Panc1 (cell line): ENCODE measurements at regions not wholly inside any gene's neighbourhood (a gene's known extent, or its start where the extent isn't known, plus 50 kb on each side); places are given as distances from the start of the nearest gene placed in this dataset.

Experiments
- ATAC-seq: fragments of 200-7000 bp; cut with Tn5 transposase; 2 replicates; pipeline ENCODE4 v1.9.1; 2020; ENCODE audit warnings: mild to moderate bottlenecking, moderate library complexity
- BruUV-seq: library from RNA; stranded (reverse); fragments of 400-500 nt; replicated peaks from 2 replicates; lab custom pipeline; 2021; lab: Mats Ljungman, UMichigan
- CTCF ChIA-PET: fragments of 300-600 bp; sonication (Branson Sonifier 250); formaldehyde crosslinking; loops from one replicate; lab custom pipeline; 2022; ENCODE audit warnings: antibody characterized with exemption; lab: Charles Lee
- POLR2A ChIA-PET: fragments of 300-600 bp; sonication (Branson Sonifier 250); formaldehyde crosslinking; loops from one replicate; lab custom pipeline; 2022; ENCODE audit warnings: antibody characterized with exemption; lab: Charles Lee
- DNase-seq: peaks from one replicate; pipeline ENCODE4 v3.0.0-alpha.2; 2010; ENCODE audit warnings: low read depth, low spot score
- H3K27ac ChIP-seq: 2 replicates; pipeline ENCODE4 v1.5.1; 2011; ENCODE audit warnings: mild to moderate bottlenecking, low read length, inconsistent platforms
- H3K27me3 ChIP-seq: fragments of 200-500 bp; sonication (Bioruptor generic); 2 replicates; pipeline ENCODE4 v1.6.0; 2014; ENCODE audit warnings: low read length, inconsistent platforms; ENCODE audit not compliant: control insufficient read depth, insufficient read depth
- H3K36me3 ChIP-seq: fragments of 200-500 bp; sonication (Bioruptor generic); 2 replicates; pipeline ENCODE4 v1.5.1; 2014; ENCODE audit warnings: inconsistent platforms, mild to moderate bottlenecking, low read length, moderate library complexity; ENCODE audit not compliant: control insufficient read depth, insufficient read depth
- H3K4me1 ChIP-seq: 2 replicates; pipeline ENCODE4 v1.5.1; 2011; ENCODE audit warnings: inconsistent platforms, mild to moderate bottlenecking, low read length, moderate library complexity; ENCODE audit not compliant: control insufficient read depth, insufficient read depth
- H3K4me3 ChIP-seq, 2 experiments: 2 replicates each; pipeline ENCODE4 v1.5.1; 2011 to 2012; ENCODE audit warnings: low read depth in 2 of 2, low read length in 2 of 2, mild to moderate bottlenecking in 2 of 2, inconsistent platforms in 1 of 2, moderate library complexity in 1 of 2
- H3K9me3 ChIP-seq: fragments of 200-500 bp; sonication (Bioruptor generic); 2 replicates; pipeline ENCODE4 v1.5.1; 2014; ENCODE audit warnings: low read depth, mild to moderate bottlenecking, inconsistent platforms, low read length, moderate library complexity; ENCODE audit not compliant: control insufficient read depth, insufficient read depth
- CTCF ChIP-seq: fragments of 450-650 bp; IDR thresholded peaks from 2 replicates; pipeline ENCODE4 v1.5.1; 2017; ENCODE audit warnings: mild to moderate bottlenecking
- POLR2AphosphoS5 ChIP-seq: IDR thresholded peaks from 2 replicates; pipeline ENCODE4 v1.6.1; 2012; ENCODE audit warnings: mild to moderate bottlenecking, low read depth, low read length, moderate library complexity
- REST ChIP-seq, 2 experiments: IDR thresholded peaks; 2 replicates each; pipeline ENCODE4 v1.6.1; 2011 to 2012; ENCODE audit warnings: low read depth in 2 of 2, control low read depth in 1 of 2, low read length in 1 of 2, mild to moderate bottlenecking in 1 of 2, moderate library complexity in 1 of 2; ENCODE audit not compliant: insufficient read depth in 1 of 2
- SIN3A ChIP-seq: IDR thresholded peaks from 2 replicates; pipeline ENCODE4 v1.6.1; 2012; ENCODE audit warnings: low read depth, mild to moderate bottlenecking, low read length, moderate library complexity, borderline replicate concordance; ENCODE audit not compliant: insufficient read depth
- TCF7L2 ChIP-seq: IDR thresholded peaks from 2 replicates; pipeline ENCODE4 v1.6.1; 2011; ENCODE audit warnings: mild to moderate bottlenecking, low read depth, low read length, inconsistent platforms
- in situ Hi-C: cut with HindIII; loops from 2 replicates; pipeline ENCODE4 v1.10.0; 2016; ENCODE audit warnings: low sequenced_read_pairs, low pct_unique_long_range_greater_than_20kb
- intact Hi-C: fragments of 100-400 bp; cut with micrococcal nuclease; formaldehyde crosslinking; loops from one replicate; pipeline ENCODE4 v1.10.0; 2022; ENCODE audit not compliant: unreplicated experiment

- no peak for TF ChIP-seq POLR2AphosphoS5
- H3K9me3 ChIP-seq: no peaks in the 10 kb centered on the region
- BruUV-seq: no TSS peak
- no peak for ATAC-seq
- ChIA-PET POLR2A (no interaction called here), CTCF (no interaction called here)
- no peak overlapping the region for H3K4me3 ChIP-seq
- H3K27ac ChIP-seq: no peak overlapping the region
- intact Hi-C loops: no loop called here
- H3K27me3 ChIP-seq: no peaks in the 10 kb centered on the region
- DNase-seq: no peak
- in situ Hi-C loops: no loop called here
- no peaks in the 10 kb centered on the region for H3K36me3 ChIP-seq
- H3K4me1 ChIP-seq: no peaks in the 10 kb centered on the region
Measured at GRCh38 chr9:95635986-95636671, 119.4 kb upstream of the PTCH1 start.

- no peak overlapping the region for H3K27ac ChIP-seq
- intact Hi-C loops: no loop called here
- ATAC-seq (no peak), DNase-seq (no peak)
- H3K27me3 ChIP-seq: no peaks in the 10 kb centered on the region
- no peak overlapping the region for H3K4me3 ChIP-seq
- CTCF ChIA-PET: no interaction called here
- H3K4me1 ChIP-seq: no peaks in the 10 kb centered on the region
- in situ Hi-C loops: no loop called here
- no peaks in the 10 kb centered on the region for H3K9me3 ChIP-seq
- H3K36me3 ChIP-seq: no peaks in the 10 kb centered on the region
- TF ChIP-seq TCF7L2 (no peak), POLR2AphosphoS5 (no peak), CTCF (no peak), SIN3A (no peak), REST (IDR thresholded peaks at IDR 0.05; ENCODE audit: insufficient read depth in 1 of 2, low read depth in 2 of 2, low read length in 1 of 2) (no peak)
- no TSS peak for BruUV-seq
- POLR2A ChIA-PET: no interaction called here
Measured at GRCh38 chr9:95634536-95634935, 117.8 kb upstream of the PTCH1 start.

- ChIA-PET POLR2A (no interaction called here), CTCF (no interaction called here)
- H3K4me3 ChIP-seq: no peak overlapping the region
- H3K27me3 ChIP-seq: no peaks in the 10 kb centered on the region
- no TSS peak for BruUV-seq
- H3K9me3 ChIP-seq: no peaks in the 10 kb centered on the region
- in situ Hi-C loops (no loop called here), intact Hi-C loops (no loop called here)
- TF ChIP-seq SIN3A: no peak
- TF ChIP-seq POLR2AphosphoS5: no peak
- no peak for TF ChIP-seq TCF7L2
- TF ChIP-seq CTCF: no peak
- TF ChIP-seq REST (IDR thresholded peaks at IDR 0.05; ENCODE audit: insufficient read depth in 1 of 2, low read depth in 2 of 2, low read length in 1 of 2): no peak
- no peaks in the 10 kb centered on the region for H3K4me1 ChIP-seq
- ATAC-seq (no peak), DNase-seq (no peak)
- H3K36me3 ChIP-seq: no peaks in the 10 kb centered on the region
- H3K27ac ChIP-seq: no peak overlapping the region
Measured at GRCh38 chr9:95634114-95634513, 117.3 kb upstream of the PTCH1 start.
